ENCODE measurements at regions not wholly inside any gene's neighbourhood (a gene's known extent, or its start where the extent isn't known, plus 50 kb on each side); places are given as distances from the start of the nearest gene placed in this dataset.

DNA sequence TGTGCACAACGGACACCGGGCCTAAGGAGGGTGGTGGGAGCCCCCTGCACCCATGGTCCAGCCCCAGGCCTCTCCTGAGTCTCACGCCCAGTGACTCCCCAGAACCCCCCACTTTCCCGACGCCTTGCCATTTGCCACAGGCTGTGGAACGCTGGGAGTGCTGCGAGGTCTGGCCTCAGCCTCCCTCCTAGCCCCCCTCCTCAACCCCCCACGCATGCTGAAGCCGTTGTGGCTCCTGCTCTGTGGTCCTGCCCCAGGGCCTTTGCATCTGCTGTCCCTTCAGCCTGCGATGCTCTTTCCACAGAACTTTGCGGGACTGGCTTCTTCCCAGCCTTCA, 226.0 kb upstream of the GSE1 start:
- no peak overlapping the region for H3K9ac ChIP-seq (ENCODE audit: insufficient read depth in 1 of 2, low read length in 2 of 2)
- H3K9me3 ChIP-seq (ENCODE audit: control insufficient read depth in 4 of 4, insufficient read depth in 3 of 4, low read length in 3 of 4): no peaks in the 10 kb centered on the region
- peaks cover 0 to 4% (median 2%) of the 10 kb centered on the region in 4 donors for H3K36me3 ChIP-seq (ENCODE audit: control insufficient read depth in 4 of 4, insufficient read depth in 4 of 4, low read length in 4 of 4)
- H3K27me3 ChIP-seq (ENCODE audit: control insufficient read depth in 3 of 3, insufficient read depth in 3 of 3, low read length in 2 of 3): no peaks in the 10 kb centered on the region
- H3K27ac ChIP-seq (ENCODE audit: low read depth in 1 of 2, low read length in 1 of 2): no peak overlapping the region
- H3K4me1 ChIP-seq (ENCODE audit: control insufficient read depth in 5 of 5, insufficient read depth in 5 of 5, low read length in 5 of 5): peaks cover 0 to 24% (median 6%) of the 10 kb centered on the region in 5 donors
- no peak for ATAC-seq (ENCODE audit: insufficient read depth, low FRiP score)
- no peak overlapping the region for H3K4me3 ChIP-seq
- DNase-seq: no peak
- TF ChIP-seq, protein P1, sequence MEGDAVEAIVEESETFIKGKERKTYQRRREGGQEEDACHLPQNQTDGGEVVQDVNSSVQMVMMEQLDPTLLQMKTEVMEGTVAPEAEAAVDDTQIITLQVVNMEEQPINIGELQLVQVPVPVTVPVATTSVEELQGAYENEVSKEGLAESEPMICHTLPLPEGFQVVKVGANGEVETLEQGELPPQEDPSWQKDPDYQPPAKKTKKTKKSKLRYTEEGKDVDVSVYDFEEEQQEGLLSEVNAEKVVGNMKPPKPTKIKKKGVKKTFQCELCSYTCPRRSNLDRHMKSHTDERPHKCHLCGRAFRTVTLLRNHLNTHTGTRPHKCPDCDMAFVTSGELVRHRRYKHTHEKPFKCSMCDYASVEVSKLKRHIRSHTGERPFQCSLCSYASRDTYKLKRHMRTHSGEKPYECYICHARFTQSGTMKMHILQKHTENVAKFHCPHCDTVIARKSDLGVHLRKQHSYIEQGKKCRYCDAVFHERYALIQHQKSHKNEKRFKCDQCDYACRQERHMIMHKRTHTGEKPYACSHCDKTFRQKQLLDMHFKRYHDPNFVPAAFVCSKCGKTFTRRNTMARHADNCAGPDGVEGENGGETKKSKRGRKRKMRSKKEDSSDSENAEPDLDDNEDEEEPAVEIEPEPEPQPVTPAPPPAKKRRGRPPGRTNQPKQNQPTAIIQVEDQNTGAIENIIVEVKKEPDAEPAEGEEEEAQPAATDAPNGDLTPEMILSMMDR (IDR thresholded peaks at IDR 0.05; ENCODE audit: control extremely low read depth, extremely low read depth): no peak
- WGBS, 2 donors: 94% methylated on average over 11 of the region's 11 CpGs

DNA sequence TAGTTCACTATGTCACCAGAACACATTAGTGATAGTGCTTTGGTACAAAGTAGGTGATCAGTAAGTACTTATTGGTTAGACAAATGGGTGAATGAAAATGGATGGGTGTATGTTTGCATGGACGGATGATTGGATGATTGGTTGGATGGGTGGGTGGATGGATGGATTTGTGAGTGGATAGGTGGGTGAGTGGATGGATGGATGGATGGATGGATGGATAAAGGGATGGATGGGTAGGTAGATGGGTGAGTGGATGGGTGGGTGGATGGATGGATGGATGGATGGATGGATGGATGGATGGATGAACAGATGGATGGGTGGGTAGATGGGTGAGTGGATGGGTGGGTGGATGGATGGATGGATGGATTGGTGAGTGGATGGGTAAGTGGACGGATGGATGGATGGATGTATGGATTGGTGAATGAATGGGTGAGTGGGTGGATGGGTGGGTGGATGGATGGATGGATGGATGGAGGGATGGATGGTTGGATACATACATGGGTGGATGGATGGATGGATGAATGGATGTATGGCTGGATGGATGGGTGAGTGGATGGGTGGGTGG, 225.3 kb upstream of the GSE1 start:
- Histone ChIP-seq H3K27ac (ENCODE audit: low read depth in 1 of 2, low read length in 1 of 2) (no peak overlapping the region), H3K4me3 (no peak overlapping the region), H3K27me3 (ENCODE audit: control insufficient read depth in 3 of 3, insufficient read depth in 3 of 3, low read length in 2 of 3) (no peaks in the 10 kb centered on the region), H3K36me3 (ENCODE audit: control insufficient read depth in 4 of 4, insufficient read depth in 4 of 4, low read length in 4 of 4) (peaks cover 0 to 3% (median under 1%) of the 10 kb centered on the region in 4 donors), H3K4me1 (ENCODE audit: control insufficient read depth in 5 of 5, insufficient read depth in 5 of 5, low read length in 5 of 5) (peaks cover 0 to 18% (median under 1%) of the 10 kb centered on the region in 5 donors), H3K9ac (ENCODE audit: insufficient read depth in 1 of 2, low read length in 2 of 2) (no peak overlapping the region), H3K9me3 (ENCODE audit: control insufficient read depth in 4 of 4, insufficient read depth in 3 of 4, low read length in 3 of 4) (no peaks in the 10 kb centered on the region)
- 90 to 100% methylated on average over 2 of the region's 2 CpGs for WGBS, 2 donors
- ATAC-seq (ENCODE audit: insufficient read depth, low FRiP score) (no peak), DNase-seq (no peak)
- TF ChIP-seq, protein P1 (IDR thresholded peaks at IDR 0.05; ENCODE audit: control extremely low read depth, extremely low read depth): no peak

DNA sequence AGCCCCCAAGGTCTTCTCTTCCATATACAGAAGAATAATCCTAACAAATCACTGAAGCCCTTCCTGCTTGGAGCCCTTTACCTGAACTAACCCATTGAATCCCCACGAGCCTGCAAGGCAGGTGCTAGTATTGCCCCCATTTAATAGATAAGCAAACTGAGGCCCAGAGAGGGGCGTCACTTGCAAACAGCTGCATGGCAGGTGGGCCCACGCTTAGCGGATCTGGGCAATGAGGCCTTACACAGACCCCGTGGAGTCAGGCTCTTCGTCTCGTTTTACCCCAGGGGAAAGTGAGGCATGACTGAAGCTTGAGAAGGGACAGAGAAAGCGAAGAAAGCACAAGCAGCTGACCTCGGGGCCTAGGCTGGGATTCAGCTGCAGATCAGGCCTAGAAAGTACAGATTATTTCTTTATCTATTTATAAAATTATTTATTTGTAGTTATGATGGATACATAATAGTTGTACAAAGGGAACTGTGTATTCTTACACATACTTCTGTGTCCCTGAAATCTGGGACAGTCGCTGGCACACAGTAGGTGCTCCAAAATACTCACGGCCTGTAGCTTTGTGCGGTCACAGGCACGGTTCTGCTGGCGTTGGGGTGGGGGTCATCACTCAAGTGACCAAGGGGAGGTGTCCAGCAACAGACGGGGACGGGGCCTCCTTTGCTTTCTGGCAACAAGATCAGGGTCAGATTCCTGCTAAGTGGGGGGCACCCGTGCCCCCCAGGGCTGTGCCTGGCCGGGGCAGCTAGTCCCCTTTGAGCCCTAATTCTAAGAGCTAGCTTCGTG, 223.2 kb upstream of the GSE1 start:
- Histone ChIP-seq H3K36me3 (ENCODE audit: control insufficient read depth in 4 of 4, insufficient read depth in 4 of 4, low read length in 4 of 4) (peaks cover 0 to 3% (median 0%) of the 10 kb centered on the region in 4 donors), H3K9me3 (ENCODE audit: control insufficient read depth in 4 of 4, insufficient read depth in 3 of 4, low read length in 3 of 4) (no peaks in the 10 kb centered on the region), H3K4me1 (ENCODE audit: control insufficient read depth in 5 of 5, insufficient read depth in 5 of 5, low read length in 5 of 5) (peaks cover 0 to 33% (median 3%) of the 10 kb centered on the region in 5 donors), H3K9ac (ENCODE audit: insufficient read depth in 1 of 2, low read length in 2 of 2) (no peak overlapping the region), H3K27me3 (ENCODE audit: control insufficient read depth in 3 of 3, insufficient read depth in 3 of 3, low read length in 2 of 3) (no peaks in the 10 kb centered on the region), H3K4me3 (no peak overlapping the region), H3K27ac (ENCODE audit: low read depth in 1 of 2, low read length in 1 of 2) (no peak overlapping the region)
- 86 to 91% methylated on average over 19 of the region's 19 CpGs for WGBS, 2 donors
- ATAC-seq (ENCODE audit: insufficient read depth, low FRiP score): no peak
- no peak for DNase-seq
- TF ChIP-seq, protein P1 (IDR thresholded peaks at IDR 0.05; ENCODE audit: control extremely low read depth, extremely low read depth): no peak
